Right lobe of liver (tissue), 4 donors: ENCODE measurements at regions not wholly inside any gene's neighbourhood (a gene's known extent, or its start where the extent isn't known, plus 50 kb on each side); places are given as distances from the start of the nearest gene placed in this dataset.

ENCODE experiments used
- POLR2A ChIP-seq: fragments of 450-650 bp; IDR thresholded peaks from one replicate; pipeline ENCODE4 v1.6.1; 2017; ENCODE audit warnings: antibody characterized with exemption, mild to moderate bottlenecking
- TF ChIP-seq, protein P1 (sequence below), 4 donors: fragments of 200-600 bp in 3 of 4; fragments of 450-650 bp in 1 of 4; IDR thresholded peaks; one replicate each; pipeline versions ENCODE4 v1.5.1 to v1.8.0; 2016 to 2022; ENCODE audit warnings: antibody characterized with exemption in 4 of 4, mild to moderate bottlenecking in 2 of 4
- donor health status: DM: no; HTN: no; CAD: no.
- donor health status: DM: no; HTN: no; CAD: no.
- donor health status: DM: no; HTN: yes; CAD: no.

DNA sequence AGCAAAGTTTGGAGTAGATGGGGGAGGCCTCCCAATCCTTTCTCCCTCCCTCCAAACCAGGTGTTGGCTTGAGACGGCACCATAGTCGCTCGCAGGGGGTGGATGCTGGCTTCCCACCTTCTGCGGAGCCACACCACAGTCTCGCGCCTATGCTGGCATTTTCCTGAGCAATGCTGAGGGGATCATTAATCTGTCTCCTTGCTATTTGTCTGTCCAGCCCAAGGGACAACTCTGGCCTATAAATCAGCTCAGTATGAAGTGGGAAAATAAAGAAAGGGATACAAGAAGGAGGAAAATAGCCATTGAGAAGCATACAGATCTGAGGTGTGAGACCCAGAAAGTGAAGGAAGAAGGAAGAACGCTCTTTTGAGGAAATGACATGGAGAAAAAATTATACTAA lies 53.5 kb upstream of the CADM1 start:
- TF ChIP-seq, protein P1, sequence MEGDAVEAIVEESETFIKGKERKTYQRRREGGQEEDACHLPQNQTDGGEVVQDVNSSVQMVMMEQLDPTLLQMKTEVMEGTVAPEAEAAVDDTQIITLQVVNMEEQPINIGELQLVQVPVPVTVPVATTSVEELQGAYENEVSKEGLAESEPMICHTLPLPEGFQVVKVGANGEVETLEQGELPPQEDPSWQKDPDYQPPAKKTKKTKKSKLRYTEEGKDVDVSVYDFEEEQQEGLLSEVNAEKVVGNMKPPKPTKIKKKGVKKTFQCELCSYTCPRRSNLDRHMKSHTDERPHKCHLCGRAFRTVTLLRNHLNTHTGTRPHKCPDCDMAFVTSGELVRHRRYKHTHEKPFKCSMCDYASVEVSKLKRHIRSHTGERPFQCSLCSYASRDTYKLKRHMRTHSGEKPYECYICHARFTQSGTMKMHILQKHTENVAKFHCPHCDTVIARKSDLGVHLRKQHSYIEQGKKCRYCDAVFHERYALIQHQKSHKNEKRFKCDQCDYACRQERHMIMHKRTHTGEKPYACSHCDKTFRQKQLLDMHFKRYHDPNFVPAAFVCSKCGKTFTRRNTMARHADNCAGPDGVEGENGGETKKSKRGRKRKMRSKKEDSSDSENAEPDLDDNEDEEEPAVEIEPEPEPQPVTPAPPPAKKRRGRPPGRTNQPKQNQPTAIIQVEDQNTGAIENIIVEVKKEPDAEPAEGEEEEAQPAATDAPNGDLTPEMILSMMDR (IDR thresholded peaks at IDR 0.05) = no peak
- TF ChIP-seq POLR2A = no peak
